Skeletal muscle tissue (tissue), 3 donors: ENCODE measurements at regions not wholly inside any gene's neighbourhood (a gene's known extent, or its start where the extent isn't known, plus 50 kb on each side); places are given as distances from the start of the nearest gene placed in this dataset.

Source experiments
- H3K27ac ChIP-seq: one replicate; pipeline ENCODE4 v1.7.0; 2013; ENCODE audit warnings: mild to moderate bottlenecking, low read depth, low read length, inconsistent platforms
- H3K27me3 ChIP-seq, 3 donors: one replicate each; pipeline ENCODE4 v1.7.0; 2013; ENCODE audit warnings: low read length in 3 of 3; ENCODE audit not compliant: control insufficient read depth in 3 of 3, insufficient read depth in 3 of 3
- H3K36me3 ChIP-seq, 3 donors: one replicate each; pipeline ENCODE4 v1.7.0; 2013; ENCODE audit warnings: low read length in 3 of 3; ENCODE audit not compliant: control insufficient read depth in 3 of 3, insufficient read depth in 3 of 3
- H3K4me1 ChIP-seq, 3 donors: one replicate each; pipeline ENCODE4 v1.7.0; 2013; ENCODE audit warnings: low read length in 3 of 3, mild to moderate bottlenecking in 3 of 3; ENCODE audit not compliant: control insufficient read depth in 3 of 3, insufficient read depth in 3 of 3
- H3K4me3 ChIP-seq, 3 donors: one replicate each; pipeline ENCODE4 v1.7.0; 2013; ENCODE audit warnings: low read length in 3 of 3
- H3K9ac ChIP-seq, 3 donors: one replicate each; pipeline ENCODE4 v1.7.0; 2013; ENCODE audit warnings: low read length in 3 of 3, mild to moderate bottlenecking in 3 of 3, moderate library complexity in 2 of 3, low read depth in 1 of 3
- H3K9me3 ChIP-seq, 3 donors: one replicate each; pipeline ENCODE4 v1.7.0; 2013; ENCODE audit warnings: low read length in 3 of 3; ENCODE audit not compliant: control insufficient read depth in 3 of 3
- donor health status: Osteomylitis.

- no peaks in the 10 kb centered on the region for H3K36me3 ChIP-seq
- no peak overlapping the region for H3K4me3 ChIP-seq
- no peaks in the 10 kb centered on the region for H3K4me1 ChIP-seq
- peaks cover 0 to 2% (median 0%) of the 10 kb centered on the region in 3 donors for H3K27me3 ChIP-seq
- no peaks in the 10 kb centered on the region for H3K9me3 ChIP-seq
- H3K9ac ChIP-seq = no peak overlapping the region
- H3K27ac ChIP-seq = no peak overlapping the region
These were observed 413.4 kb downstream of the MAN2A1 start for GRCh38 chr5:110103081-110103480.

GRCh38 chr5:110104060-110104725 is 414.5 kb downstream of the MAN2A1 start:
- Histone ChIP-seq H3K27ac (no peak overlapping the region), H3K4me1 (no peaks in the 10 kb centered on the region), H3K9ac (no peak overlapping the region), H3K27me3 (peaks cover 0 to 2% (median 0%) of the 10 kb centered on the region in 3 donors), H3K4me3 (no peak overlapping the region), H3K9me3 (no peaks in the 10 kb centered on the region), H3K36me3 (no peaks in the 10 kb centered on the region)

- Histone ChIP-seq H3K4me1 (no peaks in the 10 kb centered on the region), H3K9me3 (no peaks in the 10 kb centered on the region), H3K36me3 (no peaks in the 10 kb centered on the region), H3K9ac (no peak overlapping the region), H3K27me3 (peaks cover 0 to 2% (median 0%) of the 10 kb centered on the region in 3 donors), H3K27ac (no peak overlapping the region), H3K4me3 (no peak overlapping the region)
These were observed 415.3 kb downstream of the MAN2A1 start for GRCh38 chr5:110104726-110105669.

GRCh38 chr5:110105692-110106091 is 416.0 kb downstream of the MAN2A1 start:
- Histone ChIP-seq H3K36me3 (no peaks in the 10 kb centered on the region), H3K9me3 (no peaks in the 10 kb centered on the region)

GRCh38 chr5:110106750-110107149 is 417.0 kb downstream of the MAN2A1 start:
- Histone ChIP-seq H3K27me3 (peaks cover 0 to 2% (median 0%) of the 10 kb centered on the region in 3 donors), H3K4me1 (no peaks in the 10 kb centered on the region), H3K4me3 (no peak overlapping the region), H3K27ac (no peak overlapping the region), H3K9ac (no peak overlapping the region), H3K9me3 (no peaks in the 10 kb centered on the region), H3K36me3 (no peaks in the 10 kb centered on the region)

More at GRCh38 chr5:110105692-110106091, 416.0 kb downstream of the MAN2A1 start:
- H3K4me1 ChIP-seq = no peaks in the 10 kb centered on the region
- no peak overlapping the region for H3K27ac ChIP-seq
- no peak overlapping the region for H3K9ac ChIP-seq
- H3K4me3 ChIP-seq = no peak overlapping the region
- H3K27me3 ChIP-seq = peaks cover 0 to 2% (median 0%) of the 10 kb centered on the region in 3 donors

GRCh38 chr5:110108520-110108919 is 418.8 kb downstream of the MAN2A1 start:
- no peak overlapping the region for H3K27ac ChIP-seq

GRCh38 chr5:110109667-110110066 is 419.9 kb downstream of the MAN2A1 start:
- Histone ChIP-seq H3K4me3 (no peak overlapping the region), H3K36me3 (no peaks in the 10 kb centered on the region), H3K9ac (no peak overlapping the region)

More at GRCh38 chr5:110108520-110108919, 418.8 kb downstream of the MAN2A1 start:
- no peak overlapping the region for H3K9ac ChIP-seq
- no peak overlapping the region for H3K4me3 ChIP-seq
- peaks cover 0 to 2% (median 0%) of the 10 kb centered on the region in 3 donors for H3K27me3 ChIP-seq
- H3K4me1 ChIP-seq = no peaks in the 10 kb centered on the region
- H3K36me3 ChIP-seq = no peaks in the 10 kb centered on the region
- H3K9me3 ChIP-seq = no peaks in the 10 kb centered on the region

GRCh38 chr5:110112348-110112747 is 422.6 kb downstream of the MAN2A1 start:
- Histone ChIP-seq H3K9me3 (peaks cover 0 to 2% (median 0%) of the 10 kb centered on the region in 3 donors), H3K27ac (no peak overlapping the region), H3K4me3 (no peak overlapping the region), H3K27me3 (no peaks in the 10 kb centered on the region), H3K36me3 (no peaks in the 10 kb centered on the region), H3K4me1 (no peaks in the 10 kb centered on the region), H3K9ac (no peak overlapping the region)

More at GRCh38 chr5:110109667-110110066, 419.9 kb downstream of the MAN2A1 start:
- no peaks in the 10 kb centered on the region for H3K9me3 ChIP-seq
- H3K4me1 ChIP-seq = no peaks in the 10 kb centered on the region
- no peak overlapping the region for H3K27ac ChIP-seq
- H3K27me3 ChIP-seq = no peaks in the 10 kb centered on the region

- Histone ChIP-seq H3K9ac (no peak overlapping the region), H3K9me3 (peaks cover 0 to 7% (median 3%) of the 10 kb centered on the region in 3 donors), H3K27me3 (no peaks in the 10 kb centered on the region), H3K4me3 (no peak overlapping the region), H3K4me1 (no peaks in the 10 kb centered on the region), H3K27ac (no peak overlapping the region), H3K36me3 (no peaks in the 10 kb centered on the region)
These were observed 425.8 kb downstream of the MAN2A1 start for GRCh38 chr5:110115503-110115902.

- peaks cover 0 to 7% (median 3%) of the 10 kb centered on the region in 3 donors for H3K9me3 ChIP-seq
- no peaks in the 10 kb centered on the region for H3K4me1 ChIP-seq
- no peak overlapping the region for H3K4me3 ChIP-seq
- H3K36me3 ChIP-seq = no peaks in the 10 kb centered on the region
- no peak overlapping the region for H3K9ac ChIP-seq
- no peak overlapping the region for H3K27ac ChIP-seq
- no peaks in the 10 kb centered on the region for H3K27me3 ChIP-seq
These were observed 426.8 kb downstream of the MAN2A1 start for GRCh38 chr5:110116539-110116938.
